ENCODE measurements at regions not wholly inside any gene's neighbourhood (a gene's known extent, or its start where the extent isn't known, plus 50 kb on each side); places are given as distances from the start of the nearest gene placed in this dataset.

DNA sequence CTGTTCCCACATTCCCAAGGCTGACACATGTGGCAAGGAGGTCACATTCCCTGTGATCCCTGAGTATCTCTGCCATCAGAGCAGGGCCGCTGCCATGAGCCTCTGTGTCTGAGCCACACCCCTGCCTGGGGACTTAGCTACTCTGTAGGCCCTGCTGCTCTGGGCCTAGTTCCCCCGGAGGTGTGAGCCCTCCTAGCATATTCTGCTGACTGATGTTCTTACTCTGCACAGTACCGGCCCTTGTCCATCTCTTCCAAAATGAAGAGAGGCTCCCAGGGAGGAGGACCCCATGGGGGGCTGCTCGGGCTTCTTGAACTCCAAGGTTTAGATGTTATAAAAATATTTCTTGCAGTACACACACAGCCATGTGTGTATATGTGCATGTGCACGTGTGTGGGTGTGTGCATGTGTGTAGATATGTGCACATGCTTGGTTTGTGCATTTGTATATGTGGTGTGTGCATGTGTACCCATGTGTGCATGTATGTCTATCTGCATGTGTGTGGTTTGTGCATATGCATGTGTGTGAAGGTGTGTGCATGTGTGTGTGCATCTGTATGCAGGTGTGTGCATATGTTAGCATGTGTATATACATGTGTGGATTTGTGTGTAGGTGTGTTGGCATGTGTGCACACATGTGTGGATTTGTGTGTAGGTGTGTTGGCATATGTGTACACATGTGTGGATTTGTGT is 101.2 kb downstream of the ERMARD start:
- DNase-seq (ENCODE audit: low read depth, low spot score): no peak

DNA sequence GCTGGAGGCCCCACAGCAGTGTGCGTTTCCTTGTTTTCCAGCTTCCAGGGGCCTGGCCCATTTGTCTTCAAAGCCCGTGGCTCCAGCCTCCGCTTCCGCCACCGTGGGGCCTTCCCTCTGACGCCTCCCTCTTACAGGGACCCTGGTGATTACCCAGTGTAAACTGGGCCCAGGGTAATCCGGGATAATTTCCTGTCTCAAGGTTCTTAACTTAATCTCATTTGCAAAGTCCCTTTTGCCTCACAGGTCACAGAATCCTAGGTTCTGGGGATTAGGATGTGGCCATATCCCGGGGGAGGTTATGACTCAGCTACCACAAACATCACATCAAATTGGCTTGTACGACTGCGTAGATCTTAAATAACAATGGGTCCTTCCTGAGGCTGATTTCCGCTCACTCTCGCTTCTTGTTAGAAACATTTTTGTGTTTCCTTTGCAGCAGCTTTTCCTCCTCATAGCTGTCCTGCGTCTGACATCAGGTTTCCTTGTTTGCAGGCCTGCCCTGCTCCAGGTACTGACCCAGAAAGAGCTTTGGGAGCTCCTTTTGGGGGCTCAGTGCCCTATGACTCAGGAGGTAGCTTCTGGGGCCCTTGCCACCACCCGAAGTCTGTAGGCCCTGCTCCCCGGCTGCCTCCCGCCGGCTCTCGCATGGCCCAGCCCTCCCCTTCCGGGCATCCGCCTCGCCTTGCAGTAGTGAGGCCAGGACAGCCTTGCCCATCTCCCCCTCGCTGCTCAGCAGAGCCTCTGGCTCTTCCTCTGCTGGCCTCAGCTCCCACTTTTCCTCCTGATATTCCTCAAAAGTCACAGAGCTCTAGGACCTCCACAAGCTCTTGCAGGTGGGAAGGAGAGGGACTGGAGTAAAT is 100.5 kb downstream of the ERMARD start:
- DNase-seq (ENCODE audit: low read depth, low spot score): no peak

DNA sequence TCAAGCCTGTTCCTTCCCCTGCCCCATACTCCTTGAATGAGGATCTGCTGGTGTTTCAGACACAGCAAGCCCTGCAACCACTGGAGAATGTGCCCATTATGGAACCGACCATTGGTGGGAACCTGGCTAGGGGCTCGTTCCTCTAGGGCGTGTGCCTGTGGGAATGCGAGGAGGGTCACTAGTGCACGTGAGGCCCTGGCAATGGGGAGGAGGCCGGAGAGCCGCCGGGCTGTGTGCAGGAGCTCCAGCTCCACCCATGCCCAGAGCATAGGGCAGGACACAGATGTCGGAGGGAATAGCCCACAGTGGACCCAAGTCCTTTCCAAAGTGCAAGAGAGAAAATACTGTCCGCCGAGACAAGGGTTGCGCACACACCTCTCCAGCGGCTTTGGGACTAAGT is 99.3 kb downstream of the ERMARD start:
- no peak for DNase-seq (ENCODE audit: low read depth, low spot score)

DNA sequence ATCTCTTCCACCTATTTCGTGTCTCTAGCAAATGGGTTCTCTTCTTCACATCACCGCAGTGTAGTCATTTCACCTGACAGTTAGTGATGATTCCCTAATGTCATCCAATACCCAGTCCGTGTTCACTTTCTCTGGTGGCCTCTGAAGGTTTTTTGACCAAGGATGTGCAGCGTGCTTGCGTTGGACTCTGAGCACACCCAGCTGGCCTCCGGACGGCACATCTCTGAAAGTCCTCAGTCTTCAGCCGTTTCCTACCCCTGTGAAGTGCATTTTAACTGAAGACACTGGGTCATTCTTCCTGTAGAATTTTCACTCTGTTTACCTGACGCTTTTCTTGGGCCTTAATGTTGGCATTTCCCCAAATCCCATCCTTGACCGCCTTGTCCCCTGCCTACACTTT is 98.7 kb downstream of the ERMARD start:
- DNase-seq (ENCODE audit: low read depth, low spot score): no peak

DNA sequence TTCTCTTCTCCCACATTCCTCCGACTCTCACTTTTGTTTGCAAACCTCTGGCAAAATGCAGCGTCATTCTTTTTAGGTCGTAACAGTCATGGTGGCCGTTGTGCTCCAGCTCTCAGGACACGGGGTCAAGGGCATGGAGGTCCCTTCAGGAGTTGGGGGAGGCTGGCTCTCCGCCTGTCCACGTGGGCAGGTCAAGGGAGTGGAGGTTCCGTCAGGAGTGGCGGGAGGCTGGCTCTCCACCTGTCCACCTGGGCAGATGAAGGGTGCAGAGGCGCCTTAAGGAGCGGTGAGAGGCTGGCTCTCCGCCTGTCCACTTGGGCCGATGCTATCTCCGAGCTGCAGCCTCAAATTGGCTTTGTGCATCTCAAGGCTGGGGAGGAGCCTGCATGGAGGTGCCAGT is 98.0 kb downstream of the ERMARD start:
- no peak for DNase-seq (ENCODE audit: low read depth, low spot score)

DNA sequence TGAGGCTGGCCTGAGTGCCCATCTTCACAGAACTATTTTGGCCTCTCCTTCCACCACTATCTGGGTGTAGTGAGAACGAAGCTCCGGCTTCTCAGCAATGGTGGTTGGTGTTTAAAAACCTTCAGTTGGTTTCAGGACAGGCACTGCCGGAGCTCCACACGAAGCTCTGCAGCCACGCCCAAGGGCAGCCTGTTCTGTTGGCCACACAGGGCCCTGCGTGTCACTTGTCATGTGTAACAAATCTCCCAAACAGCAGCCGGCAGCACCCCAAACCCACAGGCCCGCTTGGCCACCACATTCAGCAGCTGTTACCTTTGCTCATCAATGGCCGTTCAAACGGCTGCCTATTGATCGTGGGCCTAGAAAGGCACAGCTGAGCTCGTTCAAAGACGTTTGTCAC is 97.5 kb downstream of the ERMARD start:
- no peak for DNase-seq (ENCODE audit: low read depth, low spot score)

DNA sequence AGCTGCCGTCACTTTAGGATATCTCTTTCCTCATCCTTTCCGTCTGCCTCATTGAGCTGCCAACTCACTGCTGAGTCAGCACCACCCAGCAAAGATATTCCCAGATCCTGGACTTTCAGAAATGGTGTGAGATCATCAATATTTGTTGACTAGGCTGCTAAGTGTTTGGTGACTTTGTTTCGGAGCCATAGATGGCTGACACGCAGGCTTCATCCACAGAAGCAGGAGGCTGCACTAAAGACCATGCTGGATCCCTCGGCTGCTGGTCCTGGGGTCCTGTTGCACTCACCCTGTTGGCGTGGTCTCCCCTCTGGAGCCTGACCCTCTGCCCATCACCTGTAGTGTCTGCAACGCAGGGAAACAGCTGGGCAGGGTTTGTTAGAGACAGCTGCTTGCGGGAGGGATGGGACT is 96.5 kb downstream of the ERMARD start:
- DNase-seq (ENCODE audit: low read depth, low spot score): no peak

DNA sequence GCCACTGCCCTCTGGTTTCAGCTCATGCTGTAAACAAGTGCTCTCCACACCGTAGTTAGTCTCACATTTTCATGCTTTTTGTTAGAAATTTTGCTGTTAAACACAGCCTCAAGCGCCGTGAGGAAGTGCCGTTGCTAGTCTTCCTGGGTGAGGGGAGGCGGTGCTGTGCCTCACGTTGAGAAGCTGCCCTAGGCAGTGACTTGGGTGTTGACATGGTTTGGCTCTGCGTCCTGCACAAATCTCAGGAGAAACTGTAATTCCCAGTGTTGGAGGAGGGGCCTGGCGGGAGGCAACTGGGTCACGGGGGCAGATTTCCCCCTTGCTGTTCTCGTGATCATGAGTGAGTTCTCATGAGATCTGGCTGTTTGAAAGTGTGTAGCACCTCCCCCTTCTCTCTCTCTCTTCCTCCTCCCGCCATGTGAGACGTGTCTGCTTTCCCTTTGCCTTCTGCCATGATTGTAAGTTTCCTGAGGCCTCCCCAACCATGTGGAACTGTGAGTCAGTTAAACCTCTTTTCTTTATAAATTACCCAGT is 95.8 kb downstream of the ERMARD start:
- DNase-seq (ENCODE audit: low read depth, low spot score): no peak

DNA sequence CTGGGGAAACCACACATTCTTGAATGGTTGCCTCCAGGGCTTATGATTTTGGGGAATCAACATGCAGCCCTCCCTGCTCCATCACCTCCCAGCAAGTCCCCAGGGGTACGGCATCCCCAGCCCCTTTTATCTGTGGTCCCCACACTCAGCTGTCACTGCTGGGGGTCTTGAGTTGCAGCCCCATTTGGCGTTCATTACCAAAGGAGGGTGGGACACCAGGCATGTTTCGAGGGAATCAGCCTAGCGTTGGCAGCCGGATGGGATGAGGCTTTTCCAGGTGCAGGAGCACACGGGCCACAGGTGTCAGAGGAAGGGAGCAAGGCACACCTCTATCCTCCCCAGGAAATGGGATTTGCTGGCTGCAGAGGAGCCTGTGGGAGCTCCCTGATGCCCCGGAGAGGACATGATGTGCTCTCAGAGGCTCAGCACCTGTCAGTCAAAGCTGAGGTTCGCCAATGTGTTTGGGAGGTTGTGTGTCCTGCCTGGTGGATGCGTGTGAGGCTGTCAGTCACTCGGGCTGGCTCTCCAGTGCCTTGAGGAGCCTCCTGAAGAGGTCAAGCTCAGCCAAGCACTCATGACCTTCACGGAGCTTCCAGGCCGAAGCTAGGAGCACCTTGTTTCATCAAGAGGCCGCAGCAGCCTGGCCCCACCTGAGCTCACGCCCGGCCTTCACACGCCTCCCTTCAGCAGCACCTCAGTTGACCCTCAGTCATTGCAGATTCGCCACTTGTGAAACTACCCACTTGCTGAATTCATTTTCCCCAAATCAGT is 95.0 kb downstream of the ERMARD start:
- no peak for DNase-seq (ENCODE audit: low read depth, low spot score)

DNA sequence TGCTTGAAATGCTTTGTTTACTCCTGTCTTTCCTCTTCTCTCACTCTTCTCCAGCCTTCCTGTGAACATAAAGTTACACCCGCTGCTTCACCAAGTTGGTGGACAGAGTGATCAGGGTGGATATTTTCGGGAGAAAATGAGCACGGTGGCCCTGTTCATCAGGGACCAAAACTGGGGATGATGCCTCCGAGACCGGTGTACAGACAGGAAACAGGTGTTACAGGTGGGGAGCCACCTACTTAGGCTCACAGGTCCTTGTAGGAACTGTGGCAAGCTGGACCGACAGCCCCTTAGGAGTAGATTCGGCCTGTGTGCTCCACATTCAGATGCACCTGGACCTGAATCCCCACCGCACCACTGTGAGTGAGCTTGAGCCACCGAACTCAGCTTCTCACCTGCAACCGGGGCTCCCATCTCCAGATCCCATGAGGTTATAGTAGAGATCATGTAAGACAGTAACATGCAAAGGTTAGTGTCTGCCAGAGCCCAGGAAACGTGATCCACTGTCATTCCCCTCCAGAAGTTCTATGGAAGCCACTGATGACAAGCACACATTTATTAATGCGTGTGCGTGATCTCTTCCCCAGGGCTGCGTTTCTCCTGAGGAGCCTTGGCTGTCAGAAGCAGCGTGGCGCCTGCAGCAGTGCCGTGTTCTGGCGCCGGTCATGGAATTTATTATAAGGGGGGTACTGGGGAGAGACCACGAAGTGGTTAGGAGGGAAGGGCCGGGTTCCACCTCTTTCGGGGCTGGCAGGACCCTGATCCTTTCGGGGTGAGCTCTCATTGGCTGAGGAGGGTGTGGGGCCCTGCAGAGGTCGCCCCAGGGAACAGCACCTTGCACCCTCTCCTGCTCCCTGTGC is 94.2 kb downstream of the ERMARD start:
- no peak for DNase-seq (ENCODE audit: low read depth, low spot score)

DNA sequence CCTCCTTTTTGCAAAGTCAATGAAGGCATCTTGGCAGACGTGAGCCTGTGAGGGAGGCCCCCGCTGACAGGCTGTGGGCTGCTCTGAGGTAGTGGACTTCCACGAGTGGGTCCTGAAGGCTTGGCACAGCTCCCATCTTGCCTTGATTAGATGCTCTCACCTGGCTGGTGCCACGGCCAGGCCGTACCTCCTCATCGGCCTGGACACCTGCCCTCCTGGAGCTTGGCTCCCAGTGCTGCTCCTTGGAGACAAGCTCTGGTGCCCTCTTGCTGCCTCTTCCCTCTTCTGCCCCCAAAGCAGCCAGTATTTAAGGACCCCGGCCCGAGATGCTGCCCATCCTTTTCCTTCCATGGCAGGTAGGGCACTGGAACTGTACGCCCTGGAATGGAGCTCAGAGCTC is 93.5 kb downstream of the ERMARD start:
- DNase-seq (ENCODE audit: low read depth, low spot score): no peak

DNA sequence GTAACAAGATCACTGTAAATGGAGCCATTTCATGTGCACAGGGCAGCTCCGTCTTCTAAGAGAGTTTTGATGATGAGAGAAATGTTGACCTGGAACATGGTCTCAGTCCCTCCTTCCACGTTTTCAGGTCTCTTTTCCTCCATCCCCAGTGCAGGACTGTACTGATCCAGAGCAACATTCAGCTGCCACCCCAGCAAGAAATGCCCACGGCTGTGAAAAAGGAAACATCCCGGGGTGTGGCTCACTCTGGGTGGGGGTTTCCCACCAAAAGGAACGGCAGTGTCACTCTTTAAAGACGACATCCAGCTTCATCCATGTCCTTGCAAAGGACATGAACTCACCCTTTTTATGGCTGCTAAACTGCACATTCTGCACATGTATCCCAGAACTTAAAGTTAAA is 92.6 kb downstream of the ERMARD start:
- DNase-seq (ENCODE audit: low read depth, low spot score): no peak

DNA sequence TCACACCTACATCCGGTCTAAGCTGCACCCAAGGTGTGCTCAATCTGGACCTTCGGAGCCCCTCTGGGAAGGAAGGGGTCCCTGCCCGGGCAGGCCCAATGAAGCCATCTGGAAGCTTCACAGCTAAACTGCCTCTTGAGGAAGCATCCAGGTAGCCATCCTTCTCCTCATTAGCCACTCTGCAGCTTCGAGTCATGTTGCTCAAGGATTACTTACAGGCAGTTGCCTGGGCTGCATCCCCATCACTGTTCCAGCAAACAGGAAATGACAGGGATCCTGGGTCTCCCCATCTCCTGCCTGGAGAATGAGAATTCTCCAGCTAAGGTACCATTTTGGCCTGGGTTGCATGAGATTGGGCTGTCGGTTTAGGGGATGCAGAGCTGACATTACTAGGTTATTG is 91.7 kb downstream of the ERMARD start:
- DNase-seq (ENCODE audit: low read depth, low spot score): no peak

DNA sequence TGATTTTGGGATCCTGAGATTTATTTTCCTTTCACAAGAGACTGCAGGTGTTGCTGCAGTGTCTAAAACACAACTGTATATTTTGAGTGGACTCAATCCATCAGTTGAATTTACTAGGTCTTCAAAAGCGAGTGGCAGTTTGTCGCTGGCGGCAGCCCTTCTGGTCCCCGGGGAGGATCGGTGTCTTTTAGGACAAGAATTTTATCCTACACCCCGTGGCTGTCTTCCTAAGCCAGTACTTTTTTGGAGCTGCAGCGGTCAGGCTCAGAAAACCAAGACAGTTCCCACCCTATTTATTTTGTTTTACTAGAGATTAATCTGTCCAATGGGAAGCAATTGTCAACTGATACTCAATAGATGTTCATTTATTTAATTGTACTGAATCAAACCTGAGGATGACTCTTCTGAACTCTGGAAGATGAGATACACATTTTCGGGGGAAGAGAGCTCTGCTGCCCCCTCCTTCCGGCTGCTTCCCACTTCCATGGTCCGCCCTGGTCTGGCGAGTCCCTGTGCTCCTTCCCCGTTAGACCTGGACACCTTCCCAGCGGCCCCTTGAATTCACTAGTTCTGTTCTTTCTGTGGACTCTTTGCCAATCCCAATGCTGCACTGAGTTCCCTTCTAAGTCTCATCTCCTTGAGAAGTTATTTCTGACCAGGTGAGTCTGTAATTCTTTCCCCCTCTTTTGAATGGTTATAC is 90.6 kb downstream of the ERMARD start:
- DNase-seq (ENCODE audit: low read depth, low spot score): no peak

DNA sequence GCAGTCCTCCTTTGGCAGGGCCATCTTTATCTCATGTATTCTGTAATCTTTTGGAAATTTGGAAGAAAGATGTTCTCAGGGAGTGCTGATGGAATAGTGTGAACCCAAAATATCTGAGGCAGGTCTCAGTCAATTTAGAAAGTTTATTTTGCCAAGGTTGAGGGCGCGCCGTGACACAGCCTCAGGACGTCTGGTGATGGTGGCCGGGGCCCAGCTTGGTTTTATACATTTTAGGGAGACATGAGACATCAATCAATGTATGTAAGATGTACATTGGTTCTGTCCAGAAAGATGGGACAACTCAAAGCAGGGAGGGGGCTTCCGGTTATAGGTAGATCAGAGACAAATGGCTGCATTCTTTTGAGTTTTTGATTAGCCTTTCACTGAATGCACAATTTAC is 89.8 kb downstream of the ERMARD start:
- DNase-seq (ENCODE audit: low read depth, low spot score): no peak

DNA sequence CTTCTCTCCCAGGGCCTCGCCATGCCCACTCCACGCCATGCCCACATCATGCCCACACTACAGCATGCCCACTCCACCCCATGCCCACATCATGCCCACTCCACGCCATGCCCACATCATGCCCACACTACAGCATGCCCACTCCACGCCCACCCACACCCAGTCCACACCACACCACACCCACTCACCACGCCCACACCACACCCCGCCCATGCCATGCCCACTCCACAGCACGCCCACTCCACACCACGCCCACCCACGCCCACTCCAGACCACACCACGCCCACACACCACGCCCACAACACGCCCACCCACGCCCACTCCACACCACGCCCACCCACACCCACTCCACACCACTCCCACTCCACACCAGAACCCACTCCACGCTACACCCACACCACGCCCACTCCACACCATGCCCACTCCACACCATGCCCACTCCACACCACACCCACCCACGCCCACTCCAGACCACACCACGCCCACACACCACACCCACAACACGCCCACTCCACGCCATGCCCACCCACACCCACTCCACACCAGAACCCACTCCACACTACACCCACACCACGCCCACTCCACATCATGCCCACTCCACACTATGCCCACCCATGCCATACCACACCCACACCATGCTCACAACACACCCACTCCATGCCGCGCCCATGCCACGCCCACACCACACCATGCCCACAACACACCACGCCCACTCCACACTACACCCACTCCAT is 88.6 kb downstream of the ERMARD start:
- DNase-seq (ENCODE audit: low read depth, low spot score): no peak

DNA sequence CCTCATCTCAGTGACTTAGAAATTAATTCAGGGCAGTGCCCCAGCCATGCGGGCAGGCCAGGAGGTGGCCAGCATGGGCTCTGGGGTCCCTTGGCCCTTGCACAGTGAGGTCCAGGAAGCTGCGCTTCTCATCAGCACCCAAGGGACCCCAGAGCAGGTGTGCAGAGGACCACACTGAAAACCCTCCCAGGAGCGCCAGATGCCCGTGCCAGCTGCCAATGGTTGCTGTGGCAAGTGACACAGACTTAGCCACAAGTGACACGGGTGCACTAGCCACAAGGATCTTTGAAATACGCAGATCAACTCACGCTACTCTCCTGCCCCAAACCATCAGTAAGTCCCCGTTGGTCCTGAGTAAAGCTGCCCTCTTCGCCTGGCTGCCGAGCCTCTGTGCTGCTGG is 88.1 kb downstream of the ERMARD start:
- DNase-seq (ENCODE audit: low read depth, low spot score): no peak

DNA sequence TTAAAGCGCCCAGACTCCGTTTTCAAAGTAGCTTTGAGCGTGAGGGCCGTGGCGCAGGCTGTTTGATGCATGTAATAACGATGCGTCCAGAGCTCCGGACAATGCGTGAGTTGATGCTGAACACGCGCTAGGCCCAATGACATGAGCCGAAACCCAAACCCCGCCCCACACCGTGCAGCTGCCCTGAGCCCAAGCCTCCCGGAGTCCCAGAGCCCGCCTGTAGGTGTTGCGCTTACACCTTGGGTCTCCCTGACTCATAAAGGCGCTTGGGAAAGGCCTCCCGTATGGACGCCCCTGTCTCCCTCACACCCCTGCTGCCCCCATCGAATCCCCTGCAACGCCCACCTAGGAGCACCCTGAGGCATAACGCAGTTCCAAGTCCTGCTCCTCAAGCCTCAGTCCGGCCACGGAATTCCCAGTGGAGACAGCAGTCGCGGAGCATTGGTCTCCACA is 87.6 kb downstream of the ERMARD start:
- no peak for DNase-seq (ENCODE audit: low read depth, low spot score)

DNA sequence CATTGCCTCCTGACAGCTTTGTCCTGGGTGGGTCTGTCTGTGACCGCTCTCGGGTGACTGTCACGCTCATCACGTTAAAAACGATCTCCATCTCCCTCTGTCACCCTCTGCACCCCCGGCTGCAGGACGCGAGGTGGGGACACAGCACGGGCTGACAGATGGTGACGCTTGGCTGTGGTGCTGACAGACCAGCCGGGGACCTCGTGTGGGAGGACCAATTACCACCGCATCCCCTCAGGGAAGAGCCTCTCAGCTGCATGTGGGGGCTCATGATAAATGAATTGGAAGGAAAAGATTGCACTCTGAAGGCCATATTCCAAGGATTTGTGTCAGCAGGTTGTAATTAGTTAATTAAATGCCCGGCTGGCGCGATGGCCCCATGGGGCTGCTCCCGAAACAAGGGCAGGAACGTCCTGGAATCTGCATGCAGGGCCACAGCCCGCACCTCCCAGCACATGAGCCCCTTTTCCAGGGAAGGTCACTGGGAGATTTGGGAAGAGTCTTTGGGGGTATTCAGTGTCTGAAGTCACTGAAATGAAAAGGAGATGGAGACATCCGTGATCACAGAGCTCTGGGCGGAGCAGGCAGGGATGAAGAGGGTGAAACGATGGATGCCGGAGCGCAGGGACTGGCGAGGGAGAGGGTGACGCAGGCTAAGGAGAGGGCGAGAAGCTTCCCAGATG is 87.1 kb downstream of the ERMARD start:
- DNase-seq (ENCODE audit: low read depth, low spot score): no peak
